HepG2 (cell line): ENCODE measurements at regions not wholly inside any gene's neighbourhood (a gene's known extent, or its start where the extent isn't known, plus 50 kb on each side); places are given as distances from the start of the nearest gene placed in this dataset.

Source experiments
- ATAC-seq: fragments of 200-7000 bp; cut with Tn5 transposase; 3 replicates; pipeline ENCODE4 v1.9.1; 2020; ENCODE audit warnings: mild to moderate bottlenecking, moderate library complexity
- BruUV-seq: library from RNA; stranded (reverse); fragments of 400-500 nt; replicated peaks from 2 replicates; lab custom pipeline; 2021; lab: Mats Ljungman, UMichigan
- CTCF ChIA-PET: fragments of 300-600 bp; formaldehyde crosslinking; extraction: SDS; loops from one replicate; lab custom pipeline; 2021; ENCODE audit warnings: low total read pairs, inconsistent platforms, low intra/inter-chr PET ratio; lab: Yijun Ruan, JAX
- POLR2A ChIA-PET: fragments of 350-600 bp; sonication (Branson Sonifier 250); formaldehyde crosslinking; loops from one replicate; lab custom pipeline; 2020; ENCODE audit warnings: antibody characterized with exemption, inconsistent platforms; lab: Yijun Ruan, JAX
- DNase-seq: peaks from one replicate; pipeline ENCODE4 v3.0.0-alpha.2; 2015; ENCODE audit warnings: low spot score
- FAIRE-seq: peaks from 3 replicates; lab custom pipeline; 2011; peaks lifted over from hg19 to GRCh38; lab: Jason Lieb, UNC
- H2AFZ ChIP-seq: one replicate; pipeline ENCODE4 v1.6.1; 2011; ENCODE audit warnings: low read length, inconsistent platforms
- H3K27ac ChIP-seq: fragments of 300-600 bp; 3 replicates; pipeline ENCODE4 v1.8.0; 2011; ENCODE audit warnings: mixed run types, mild to moderate bottlenecking, mixed read lengths, low read length, inconsistent platforms; ENCODE audit not compliant: insufficient read depth; ENCODE audit errors: extremely low read length
- H3K27me3 ChIP-seq, 2 experiments: fragments of 200-600 bp in 1 of 2; 2 replicates in 1 of 2; 3 replicates in 1 of 2; pipeline versions ENCODE4 v1.6.0 to v1.8.0; 2011; ENCODE audit warnings: low read length in 2 of 2, mild to moderate bottlenecking in 2 of 2, moderate library complexity in 2 of 2, inconsistent platforms in 1 of 2; ENCODE audit not compliant: insufficient read depth in 2 of 2, control insufficient read depth in 1 of 2
- H3K36me3 ChIP-seq, 2 experiments: fragments of 200-600 bp in 1 of 2; replicated peaks in 1 of 2; 2 replicates in 1 of 2; 3 replicates in 1 of 2; pipeline versions ENCODE4 v1.5.1 to v1.8.0; 2011; ENCODE audit warnings: low read length in 2 of 2, inconsistent platforms in 1 of 2; ENCODE audit not compliant: insufficient read depth in 2 of 2, control insufficient read depth in 1 of 2
- H3K4me1 ChIP-seq: 2 replicates; pipeline ENCODE4 v1.5.1; 2012; ENCODE audit warnings: low read length, inconsistent platforms; ENCODE audit not compliant: insufficient read depth
- H3K4me2 ChIP-seq: 2 replicates; pipeline ENCODE4 v1.6.0; 2011; ENCODE audit warnings: low read depth, low read length, inconsistent platforms
- H3K4me3 ChIP-seq, 3 experiments: fragments of 200-600 bp in 1 of 3; sonication (generic), shearing (Covaris generic) in 1 of 3; replicated peaks in 1 of 3; 2 replicates each; pipeline ENCODE4 v1.5.1; 2011 to 2016; ENCODE audit warnings: low read length in 3 of 3, inconsistent platforms in 2 of 3, low read depth in 2 of 3, mild to moderate bottlenecking in 2 of 3, control low read depth in 1 of 3, mixed read lengths in 1 of 3; ENCODE audit not compliant: insufficient read depth in 1 of 3
- H3K79me2 ChIP-seq: one replicate; pipeline ENCODE4 v1.6.1; 2011; ENCODE audit warnings: low read length, inconsistent platforms; ENCODE audit not compliant: insufficient read depth
- H3K9ac ChIP-seq: 2 replicates; pipeline ENCODE4 v1.6.0; 2011; ENCODE audit warnings: mild to moderate bottlenecking, low read depth, low read length, inconsistent platforms; ENCODE audit not compliant: insufficient read depth
- H3K9me3 ChIP-seq: 2 replicates; pipeline ENCODE4 v1.5.1; 2012; ENCODE audit warnings: mild to moderate bottlenecking, low read length
- H4K20me1 ChIP-seq: 2 replicates; pipeline ENCODE4 v1.6.0; 2011; ENCODE audit warnings: inconsistent platforms, mild to moderate bottlenecking, low read length, moderate library complexity; ENCODE audit not compliant: insufficient read depth
- HNRNPLL ChIP-seq: fragments of 200-400 bp; formaldehyde crosslinking; IDR thresholded peaks from 2 replicates; pipeline ENCODE4 v1.6.1; 2017; ENCODE audit warnings: mild to moderate bottlenecking, low read depth, low read length; ENCODE audit not compliant: poor library complexity, severe bottlenecking
- KLF6 ChIP-seq: IDR thresholded peaks from 2 replicates; pipeline ENCODE4 v1.8.0; 2016; ENCODE audit warnings: missing biosample characterization, missing genetic modification reagents
- MBD4 ChIP-seq: IDR thresholded peaks from 2 replicates; pipeline ENCODE4 v1.6.1; 2012; ENCODE audit warnings: low read length, inconsistent platforms, borderline replicate concordance
- SOX6 ChIP-seq, 2 experiments: fragments of 450-650 bp in 1 of 2; sonication (generic) in 1 of 2; formaldehyde crosslinking in 1 of 2; IDR thresholded peaks; 2 replicates each; pipeline versions ENCODE4 v1.4.0 to v1.6.1; 2017 to 2020; ENCODE audit warnings: antibody characterized with exemption in 1 of 2, mild to moderate bottlenecking in 1 of 2, missing genetic modification reagents in 1 of 2
- UBTF ChIP-seq: sonication (generic); formaldehyde crosslinking; IDR thresholded peaks from 2 replicates; pipeline ENCODE4 v1.4.0; 2020; ENCODE audit warnings: mild to moderate bottlenecking, missing genetic modification reagents
- ZBTB14 ChIP-seq: sonication (generic); formaldehyde crosslinking; IDR thresholded peaks from 2 replicates; pipeline ENCODE4 v1.4.0; 2020; ENCODE audit warnings: missing genetic modification reagents
- ZNF30 ChIP-seq: sonication (generic); formaldehyde crosslinking; IDR thresholded peaks from 2 replicates; pipeline ENCODE4 v1.5.0; 2020; ENCODE audit warnings: mild to moderate bottlenecking, missing genetic modification reagents
- ZNF781 ChIP-seq: sonication (generic); formaldehyde crosslinking; IDR thresholded peaks from 2 replicates; pipeline ENCODE4 v1.5.1; 2020; ENCODE audit warnings: borderline replicate concordance, mild to moderate bottlenecking, missing genetic modification reagents; ENCODE audit errors: not compliant biosample characterization
- ZNF788 ChIP-seq: sonication (generic); formaldehyde crosslinking; IDR thresholded peaks from 2 replicates; pipeline ENCODE4 v1.5.0; 2020; ENCODE audit warnings: mild to moderate bottlenecking, missing genetic modification reagents, borderline replicate concordance
- ZNF800 ChIP-seq: sonication (generic); formaldehyde crosslinking; IDR thresholded peaks from 2 replicates; pipeline ENCODE4 v1.4.0; 2020; ENCODE audit warnings: missing genetic modification reagents
- ZNF839 ChIP-seq: sonication (generic); formaldehyde crosslinking; IDR thresholded peaks from 2 replicates; pipeline ENCODE4 v1.4.0; 2020; ENCODE audit warnings: missing genetic modification reagents, mild to moderate bottlenecking, borderline replicate concordance
- WGBS: methylation state at CpG from one replicate; pipeline ENCODE4 v1.1.6; 2017; ENCODE audit warnings: low lambda C conversion rate; 5-methylcytosine and 5-hydroxymethylcytosine counted together
- in situ Hi-C: cut with HindIII; loops from 2 replicates; pipeline ENCODE4 v1.10.0; 2017; ENCODE audit warnings: low pct_unique_long_range_greater_than_20kb; ENCODE audit not compliant: extremely low pct_ligation_motif_present
- intact Hi-C: fragments of 100-400 bp; cut with micrococcal nuclease; formaldehyde crosslinking; loops from one replicate; pipeline ENCODE4 v1.10.0; 2022; ENCODE audit not compliant: unreplicated experiment

GRCh38 chr18:57207124-57207916, 60.4 kb downstream of the BOD1L2 start:
- Histone ChIP-seq H4K20me1 (no peaks in the 10 kb centered on the region), H3K79me2 (no peaks in the 10 kb centered on the region), H3K9ac (no peak overlapping the region), H3K4me3 (no peak overlapping the region), H3K9me3 (no peaks in the 10 kb centered on the region), H3K27me3 (no peaks in the 10 kb centered on the region), H3K4me2 (no peak overlapping the region), H3K4me1 (peaks cover 14% of the 10 kb centered on the region), H2AFZ (no peak overlapping the region), H3K36me3 (no peaks in the 10 kb centered on the region), H3K27ac (no peak overlapping the region)
- DNase-seq (no peak), FAIRE-seq (no peak), ATAC-seq (no peak)
- POLR2A ChIA-PET = no interaction called here
- BruUV-seq = no TSS peak
- intact Hi-C loops = no loop called here
- 37% methylated on average over 6 of the region's 6 CpGs for WGBS
- CTCF ChIA-PET = no interaction called here
- in situ Hi-C loops = no loop called here
- TF ChIP-seq HNRNPLL (no peak), UBTF (CRISPR knock-in tag) (no peak), ZBTB14 (CRISPR knock-in tag) (no peak), ZNF781 (CRISPR knock-in tag) (no peak), ZNF788 (no peak), MBD4 (no peak), ZNF800 (CRISPR knock-in tag) (no peak), ZNF30 (CRISPR knock-in tag) (no peak), SOX6 (IDR thresholded peaks at IDR 0.05) (no peak), SOX6 (CRISPR knock-in tag; IDR thresholded peaks at IDR 0.05) (no peak), KLF6 (CRISPR knock-in tag) (no peak), ZNF839 (CRISPR knock-in tag) (no peak)
